ENCODE measurements at regions not wholly inside any gene's neighbourhood (a gene's known extent, or its start where the extent isn't known, plus 50 kb on each side); places are given as distances from the start of the nearest gene placed in this dataset.

DNA sequence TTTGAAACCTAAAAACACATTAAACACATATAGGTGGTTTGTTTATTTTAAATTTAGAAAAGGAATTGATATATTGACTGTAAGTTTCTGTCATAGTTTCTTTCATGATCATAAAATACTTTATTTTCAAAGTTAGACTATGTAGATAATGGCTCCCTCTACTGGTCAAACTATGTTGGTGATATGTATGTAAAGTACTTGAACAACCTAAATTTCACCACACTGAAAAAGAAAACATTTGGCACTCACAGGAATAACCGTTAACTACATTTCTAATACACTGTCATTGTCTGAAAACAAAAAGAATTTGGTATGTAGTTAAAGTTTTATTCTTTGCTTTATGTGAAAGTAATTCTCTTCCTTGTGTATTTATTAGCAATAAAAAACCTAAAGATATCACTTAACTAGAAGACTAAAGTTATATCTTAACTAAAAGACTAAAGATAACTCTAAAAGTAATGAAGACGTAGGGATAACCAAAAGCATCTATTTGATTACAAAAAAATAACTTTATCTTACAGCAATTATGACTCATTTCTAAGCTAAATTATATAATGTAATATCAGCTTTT lies 427.5 kb downstream of the VGLL3 start:
- no peak for TF ChIP-seq POLR2A (IDR thresholded peaks at IDR 0.05)
- TF ChIP-seq, protein P1, sequence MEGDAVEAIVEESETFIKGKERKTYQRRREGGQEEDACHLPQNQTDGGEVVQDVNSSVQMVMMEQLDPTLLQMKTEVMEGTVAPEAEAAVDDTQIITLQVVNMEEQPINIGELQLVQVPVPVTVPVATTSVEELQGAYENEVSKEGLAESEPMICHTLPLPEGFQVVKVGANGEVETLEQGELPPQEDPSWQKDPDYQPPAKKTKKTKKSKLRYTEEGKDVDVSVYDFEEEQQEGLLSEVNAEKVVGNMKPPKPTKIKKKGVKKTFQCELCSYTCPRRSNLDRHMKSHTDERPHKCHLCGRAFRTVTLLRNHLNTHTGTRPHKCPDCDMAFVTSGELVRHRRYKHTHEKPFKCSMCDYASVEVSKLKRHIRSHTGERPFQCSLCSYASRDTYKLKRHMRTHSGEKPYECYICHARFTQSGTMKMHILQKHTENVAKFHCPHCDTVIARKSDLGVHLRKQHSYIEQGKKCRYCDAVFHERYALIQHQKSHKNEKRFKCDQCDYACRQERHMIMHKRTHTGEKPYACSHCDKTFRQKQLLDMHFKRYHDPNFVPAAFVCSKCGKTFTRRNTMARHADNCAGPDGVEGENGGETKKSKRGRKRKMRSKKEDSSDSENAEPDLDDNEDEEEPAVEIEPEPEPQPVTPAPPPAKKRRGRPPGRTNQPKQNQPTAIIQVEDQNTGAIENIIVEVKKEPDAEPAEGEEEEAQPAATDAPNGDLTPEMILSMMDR (IDR thresholded peaks at IDR 0.05) = peak in 2 of 6 experiments; percentile 13 to 32
- no peak for TF ChIP-seq EP300 (IDR thresholded peaks at IDR 0.05)
- no peak for TF ChIP-seq POLR2AphosphoS5 (IDR thresholded peaks at IDR 0.05)
